Chondrocyte (in vitro differentiated cells): ENCODE measurements at regions not wholly inside any gene's neighbourhood (a gene's known extent, or its start where the extent isn't known, plus 50 kb on each side); places are given as distances from the start of the nearest gene placed in this dataset.

Source experiments
- DNase-seq: peaks from one replicate; pipeline ENCODE4 v3.0.0; 2021; ENCODE audit warnings: mixed read lengths, low spot score
- H3K27ac Mint-ChIP-seq: one replicate; pipeline ENCODE4 v1.8.0; 2021; ENCODE audit warnings: mild to moderate bottlenecking, moderate library complexity, mixed read lengths; ENCODE audit not compliant: unreplicated experiment
- H3K27me3 Mint-ChIP-seq: 2 replicates; pipeline ENCODE4 v1.8.0; 2021; ENCODE audit warnings: low read depth, mixed read lengths
- H3K36me3 Mint-ChIP-seq: 2 replicates; pipeline ENCODE4 v1.8.0; 2021; ENCODE audit warnings: low read depth, mixed read lengths
- H3K4me1 Mint-ChIP-seq: 2 replicates; pipeline ENCODE4 v1.8.0; 2021; ENCODE audit warnings: low read depth, mild to moderate bottlenecking, mixed read lengths
- H3K4me3 Mint-ChIP-seq: one replicate; pipeline ENCODE4 v1.8.0; 2021; ENCODE audit warnings: mild to moderate bottlenecking, moderate library complexity, mixed read lengths; ENCODE audit not compliant: unreplicated experiment
- H3K9me3 Mint-ChIP-seq: 2 replicates; pipeline ENCODE4 v1.8.0; 2021; ENCODE audit warnings: low read depth, mixed read lengths
- TF ChIP-seq, protein P1 (sequence below): fragments of 200-600 bp; sonication (generic); IDR thresholded peaks from 2 replicates; pipeline ENCODE4 v1.5.0; 2021; ENCODE audit warnings: antibody characterized with exemption, mild to moderate bottlenecking, moderate library complexity

DNA sequence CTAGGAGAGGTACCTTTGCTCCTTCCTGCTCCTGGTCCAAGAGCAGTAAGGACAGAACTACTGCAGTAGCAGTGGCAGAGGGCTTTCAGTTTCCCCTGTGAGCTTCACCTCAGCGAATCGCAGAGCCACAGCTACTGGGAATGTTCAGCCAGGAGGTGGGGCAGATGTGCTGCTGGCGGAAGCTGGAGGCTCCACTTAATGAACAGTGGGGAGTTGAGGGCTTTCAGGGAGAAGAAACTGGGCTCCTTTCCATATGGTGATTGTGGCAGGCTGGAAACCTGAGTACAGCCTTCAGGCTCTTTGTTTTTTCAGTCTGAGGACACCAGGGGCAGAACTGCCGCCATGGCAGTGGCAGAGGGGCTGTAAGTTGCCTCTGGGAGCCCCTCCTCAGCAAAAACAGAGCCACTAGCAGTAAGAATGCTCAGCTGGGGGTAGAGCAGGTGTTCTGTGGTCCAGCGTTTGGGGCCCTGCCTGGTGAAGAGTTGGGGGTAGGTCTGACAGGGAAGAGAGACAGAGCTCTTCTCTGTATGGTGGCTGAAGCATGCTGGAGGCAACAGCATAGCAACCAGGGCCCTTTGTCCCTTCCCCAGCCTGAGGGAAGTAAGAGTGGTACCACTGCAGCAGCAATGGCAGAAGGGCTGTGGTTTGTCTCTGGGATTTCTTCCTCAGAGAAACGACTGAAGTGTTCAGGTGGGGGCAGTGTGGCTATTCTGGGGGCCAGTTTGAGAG lies 106.0 kb upstream of the GRXCR1 start:
- Mint-ChIP-seq H3K4me3 (no peak overlapping the region), H3K4me1 (no peaks in the 10 kb centered on the region), H3K9me3 (peaks cover 16% of the 10 kb centered on the region), H3K27me3 (no peaks in the 10 kb centered on the region), H3K27ac (no peak overlapping the region), H3K36me3 (no peaks in the 10 kb centered on the region)
- TF ChIP-seq, protein P1, sequence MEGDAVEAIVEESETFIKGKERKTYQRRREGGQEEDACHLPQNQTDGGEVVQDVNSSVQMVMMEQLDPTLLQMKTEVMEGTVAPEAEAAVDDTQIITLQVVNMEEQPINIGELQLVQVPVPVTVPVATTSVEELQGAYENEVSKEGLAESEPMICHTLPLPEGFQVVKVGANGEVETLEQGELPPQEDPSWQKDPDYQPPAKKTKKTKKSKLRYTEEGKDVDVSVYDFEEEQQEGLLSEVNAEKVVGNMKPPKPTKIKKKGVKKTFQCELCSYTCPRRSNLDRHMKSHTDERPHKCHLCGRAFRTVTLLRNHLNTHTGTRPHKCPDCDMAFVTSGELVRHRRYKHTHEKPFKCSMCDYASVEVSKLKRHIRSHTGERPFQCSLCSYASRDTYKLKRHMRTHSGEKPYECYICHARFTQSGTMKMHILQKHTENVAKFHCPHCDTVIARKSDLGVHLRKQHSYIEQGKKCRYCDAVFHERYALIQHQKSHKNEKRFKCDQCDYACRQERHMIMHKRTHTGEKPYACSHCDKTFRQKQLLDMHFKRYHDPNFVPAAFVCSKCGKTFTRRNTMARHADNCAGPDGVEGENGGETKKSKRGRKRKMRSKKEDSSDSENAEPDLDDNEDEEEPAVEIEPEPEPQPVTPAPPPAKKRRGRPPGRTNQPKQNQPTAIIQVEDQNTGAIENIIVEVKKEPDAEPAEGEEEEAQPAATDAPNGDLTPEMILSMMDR: no peak
- DNase-seq: no peak

- peaks cover 16% of the 10 kb centered on the region for H3K9me3 Mint-ChIP-seq
- no peak overlapping the region for H3K27ac Mint-ChIP-seq
- no peaks in the 10 kb centered on the region for H3K27me3 Mint-ChIP-seq
- TF ChIP-seq, protein P1: no peak
- no peaks in the 10 kb centered on the region for H3K4me1 Mint-ChIP-seq
- DNase-seq: no peak
- no peak overlapping the region for H3K4me3 Mint-ChIP-seq
- no peaks in the 10 kb centered on the region for H3K36me3 Mint-ChIP-seq
Observed at GRCh38 chr4:42785817-42786216, 106.7 kb upstream of the GRXCR1 start.

DNA sequence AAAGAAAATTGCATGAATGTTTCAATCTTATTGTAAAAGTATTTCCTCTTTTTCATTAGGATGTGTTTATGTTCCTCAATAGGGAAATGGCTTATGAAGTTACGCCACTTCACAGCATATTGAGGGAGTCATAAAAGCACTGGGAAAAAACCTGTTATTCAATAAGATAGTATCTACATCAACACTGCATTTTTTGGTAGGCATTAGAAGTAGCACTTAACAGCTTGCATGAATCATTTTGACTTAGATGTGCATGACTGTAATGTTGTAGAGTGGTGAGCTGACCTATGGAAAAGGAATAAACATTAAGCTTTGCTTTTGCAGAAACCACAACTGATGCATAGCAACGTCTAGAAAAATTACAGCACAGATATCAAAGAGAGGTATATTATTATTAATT lies 111.2 kb upstream of the GRXCR1 start:
- Mint-ChIP-seq H3K9me3 (peaks cover 16% of the 10 kb centered on the region), H3K36me3 (no peaks in the 10 kb centered on the region), H3K27me3 (no peaks in the 10 kb centered on the region), H3K4me3 (no peak overlapping the region), H3K27ac (no peak overlapping the region), H3K4me1 (no peaks in the 10 kb centered on the region)
- no peak for DNase-seq
- TF ChIP-seq, protein P1: no peak

DNA sequence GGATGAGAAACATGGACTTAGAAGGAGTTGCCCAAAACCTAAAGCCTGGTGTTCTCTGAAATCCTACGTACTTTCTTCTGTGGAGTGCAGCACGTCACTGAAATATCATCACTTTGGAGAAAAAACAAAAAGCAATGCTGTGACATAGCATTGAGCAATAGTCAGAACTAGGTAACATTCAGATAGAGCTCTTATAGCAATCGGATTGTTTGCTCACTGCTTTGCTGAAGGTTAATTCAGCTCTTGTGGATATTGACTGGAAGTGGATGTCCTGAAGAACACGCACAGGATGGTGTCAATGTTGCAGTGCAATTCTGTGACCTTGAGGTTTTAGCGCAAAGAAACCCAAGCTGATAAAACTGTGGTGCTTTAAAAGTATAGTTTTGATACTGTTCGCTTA lies 114.2 kb upstream of the GRXCR1 start:
- Mint-ChIP-seq H3K9me3 (peaks cover 6% of the 10 kb centered on the region), H3K4me1 (no peaks in the 10 kb centered on the region), H3K36me3 (no peaks in the 10 kb centered on the region), H3K27ac (no peak overlapping the region), H3K4me3 (no peak overlapping the region), H3K27me3 (no peaks in the 10 kb centered on the region)
- no peak for DNase-seq
- TF ChIP-seq, protein P1: no peak

DNA sequence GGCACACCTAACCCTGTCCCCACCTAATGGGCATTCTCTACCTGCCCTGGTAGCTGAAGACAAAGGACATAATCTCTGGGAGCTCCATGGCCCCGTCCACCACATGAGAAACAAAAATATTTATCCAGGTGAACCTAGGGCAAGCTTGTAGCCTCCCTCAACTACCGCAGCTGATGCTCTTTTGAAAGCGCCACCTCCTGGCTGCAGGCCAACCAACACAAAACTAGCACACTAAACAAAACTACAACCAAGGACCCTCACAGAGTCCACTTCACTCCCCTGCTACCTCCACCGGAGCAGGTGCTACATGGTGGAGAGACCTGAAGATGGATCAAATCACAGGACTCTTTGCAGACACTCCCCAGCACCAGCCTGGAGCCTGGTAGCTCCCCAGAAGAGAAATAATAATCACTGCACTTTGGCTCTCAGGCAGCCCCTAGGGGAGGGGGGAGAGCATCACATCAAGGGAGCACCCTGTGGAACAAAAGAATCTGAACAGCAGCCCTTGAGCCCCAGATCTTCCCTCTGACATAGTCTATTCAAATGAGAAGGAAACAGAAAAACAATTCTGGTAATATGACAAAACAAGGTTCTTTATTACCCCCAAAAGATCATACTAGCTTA lies 111.3 kb upstream of the ATP8A1 start:
- Mint-ChIP-seq H3K9me3 (peaks cover 5% of the 10 kb centered on the region), H3K4me1 (no peaks in the 10 kb centered on the region), H3K27me3 (no peaks in the 10 kb centered on the region), H3K36me3 (no peaks in the 10 kb centered on the region), H3K27ac (no peak overlapping the region), H3K4me3 (no peak overlapping the region)
- TF ChIP-seq, protein P1: no peak
- DNase-seq: peak; percentile 28
